CD4-positive, alpha-beta T cell (primary cell): ENCODE measurements at regions not wholly inside any gene's neighbourhood (a gene's known extent, or its start where the extent isn't known, plus 50 kb on each side); places are given as distances from the start of the nearest gene placed in this dataset.

Experiments
- ATAC-seq: fragments of 200-7000 bp; cut with Tn5 transposase; one replicate; pipeline ENCODE4 v1.10.0; 2022; ENCODE audit warnings: mild to moderate bottlenecking; ENCODE audit not compliant: poor library complexity
- CTCF ChIA-PET: fragments of 350-600 bp; sonication (Branson Sonifier 250); formaldehyde crosslinking; loops from one replicate; lab custom pipeline; 2021; ENCODE audit warnings: antibody characterized with exemption, inconsistent platforms; lab: Charles Lee
- POLR2A ChIA-PET: fragments of 350-600 bp; sonication (Branson Sonifier 250); formaldehyde crosslinking; loops from one replicate; lab custom pipeline; 2021; ENCODE audit warnings: antibody characterized with exemption, inconsistent platforms; lab: Charles Lee
- DNase-seq, 14 experiments: peaks; one replicate each; pipeline ENCODE4 v3.0.0-alpha.2; 2013 to 2020; ENCODE audit warnings: mixed read lengths in 2 of 14
- H3K27ac ChIP-seq, 2 donors: one replicate each; pipeline versions ENCODE4 v1.5.1 to v1.7.0; 2013; ENCODE audit warnings: low read length in 2 of 2, low read depth in 1 of 2, mild to moderate bottlenecking in 1 of 2
- H3K27me3 ChIP-seq, 2 experiments: 1 replicate in 1 of 2; 2 replicates in 1 of 2; pipeline versions ENCODE4 v1.6.1 to v1.7.0; 2013; ENCODE audit warnings: low read length in 2 of 2, control low read depth in 1 of 2, mild to moderate bottlenecking in 1 of 2, moderate library complexity in 1 of 2; ENCODE audit not compliant: insufficient read depth in 2 of 2, control insufficient read depth in 1 of 2
- H3K36me3 ChIP-seq: one replicate; pipeline ENCODE4 v1.6.1; 2013; ENCODE audit warnings: low read length, control low read depth; ENCODE audit not compliant: insufficient read depth
- H3K4me1 ChIP-seq: one replicate; pipeline ENCODE4 v1.6.1; 2013; ENCODE audit warnings: low read length, control low read depth; ENCODE audit not compliant: insufficient read depth
- H3K4me3 ChIP-seq: one replicate; pipeline ENCODE4 v1.5.1; 2013; ENCODE audit warnings: mild to moderate bottlenecking, low read length, moderate library complexity
- H3K9me3 ChIP-seq, 2 experiments: 1 replicate in 1 of 2; 2 replicates in 1 of 2; pipeline versions ENCODE4 v1.6.1 to v1.7.0; 2013; ENCODE audit warnings: low read length in 2 of 2, mild to moderate bottlenecking in 2 of 2, control low read depth in 1 of 2, moderate library complexity in 1 of 2; ENCODE audit not compliant: control insufficient read depth in 1 of 2, insufficient read depth in 1 of 2
- H3K27ac Mint-ChIP-seq: one replicate; pipeline ENCODE4 v1.8.0; 2020; ENCODE audit warnings: mixed read lengths
- H3K27me3 Mint-ChIP-seq: one replicate; pipeline ENCODE4 v1.8.0; 2021; ENCODE audit warnings: mixed read lengths
- H3K36me3 Mint-ChIP-seq: one replicate; pipeline ENCODE4 v1.8.0; 2021; ENCODE audit warnings: low read depth, mixed read lengths
- H3K4me1 Mint-ChIP-seq: one replicate; pipeline ENCODE4 v1.8.0; 2021; ENCODE audit warnings: low read depth, mixed read lengths
- H3K4me3 Mint-ChIP-seq: one replicate; pipeline ENCODE4 v1.8.0; 2020; ENCODE audit warnings: mild to moderate bottlenecking, mixed read lengths
- H3K9me3 Mint-ChIP-seq: one replicate; pipeline ENCODE4 v1.8.0; 2020; ENCODE audit warnings: mixed read lengths
- CTCF ChIP-seq: fragments of 200-600 bp; IDR thresholded peaks from one replicate; pipeline ENCODE4 v1.8.0; 2022; ENCODE audit warnings: antibody characterized with exemption, mild to moderate bottlenecking
- intact Hi-C, 2 experiments: fragments of 100-400 bp; cut with DNase I in 1 of 2; cut with micrococcal nuclease in 1 of 2; formaldehyde crosslinking; loops; one replicate each; pipeline versions ENCODE4 v1.15.1 to v1.9.0; 2023 to 2025; cut with DNase I, micrococcal nuclease

- H3K4me3 Mint-ChIP-seq = no peak overlapping the region
- Histone ChIP-seq H3K4me1 (peaks cover 4% of the 10 kb centered on the region), H3K9me3 (peaks cover 0 to 11% of the 10 kb centered on the region in 2 experiments), H3K27ac (no peak overlapping the region), H3K36me3 (no peaks in the 10 kb centered on the region), H3K27me3 (peaks cover 0 to 3% of the 10 kb centered on the region in 2 experiments), H3K4me3 (no peak overlapping the region)
- no peak overlapping the region for H3K27ac Mint-ChIP-seq
- peaks cover 6% of the 10 kb centered on the region for H3K4me1 Mint-ChIP-seq
- ATAC-seq (no peak), DNase-seq (no peak)
- intact Hi-C loops = no loop called here
- H3K27me3 Mint-ChIP-seq = no peaks in the 10 kb centered on the region
- H3K36me3 Mint-ChIP-seq = no peaks in the 10 kb centered on the region
- H3K9me3 Mint-ChIP-seq = no peaks in the 10 kb centered on the region
- CTCF ChIA-PET = no interaction called here
- no peak for TF ChIP-seq CTCF
- POLR2A ChIA-PET = no interaction called here
These were observed 85.8 kb downstream of the POU3F3 start for GRCh38 chr2:104939570-104940217.

- Mint-ChIP-seq H3K4me1 (no peaks in the 10 kb centered on the region), H3K27ac (no peak overlapping the region), H3K36me3 (no peaks in the 10 kb centered on the region), H3K4me3 (no peak overlapping the region), H3K27me3 (peaks cover 26% of the 10 kb centered on the region), H3K9me3 (no peaks in the 10 kb centered on the region)
- Histone ChIP-seq H3K4me1 (no peaks in the 10 kb centered on the region), H3K9me3 (peaks cover 0 to 4% of the 10 kb centered on the region in 2 experiments), H3K4me3 (no peak overlapping the region), H3K27me3 (peaks cover 3 to 12% of the 10 kb centered on the region in 2 experiments), H3K27ac (no peak overlapping the region), H3K36me3 (no peaks in the 10 kb centered on the region)
- DNase-seq = no peak
- ChIA-PET CTCF (no interaction called here), POLR2A (no interaction called here)
- intact Hi-C loops = no loop called here
- ATAC-seq = no peak
- no peak for TF ChIP-seq CTCF
These were observed 90.6 kb downstream of the POU3F3 start for GRCh38 chr2:104944495-104944894.

- TF ChIP-seq CTCF = no peak
- no peak overlapping the region for H3K27ac Mint-ChIP-seq
- H3K27me3 Mint-ChIP-seq = peaks cover 26% of the 10 kb centered on the region
- H3K9me3 Mint-ChIP-seq = no peaks in the 10 kb centered on the region
- H3K36me3 Mint-ChIP-seq = no peaks in the 10 kb centered on the region
- H3K4me1 ChIP-seq = no peaks in the 10 kb centered on the region
- CTCF ChIA-PET = no interaction called here
- POLR2A ChIA-PET = interaction anchor here (0.6 kb wide), 1 partner anchor 17 kb away, joined by 3 read pairs; no protein-coding TSS in a partner anchor
- H3K4me1 Mint-ChIP-seq = no peaks in the 10 kb centered on the region
- no peak for ATAC-seq
- no peak overlapping the region for H3K27ac ChIP-seq
- H3K36me3 ChIP-seq = no peaks in the 10 kb centered on the region
- no peak for DNase-seq
- no peaks in the 10 kb centered on the region for H3K9me3 ChIP-seq
- peaks cover 3 to 12% of the 10 kb centered on the region in 2 experiments for H3K27me3 ChIP-seq
- intact Hi-C loops = no loop called here
- no peak overlapping the region for H3K4me3 ChIP-seq
- no peak overlapping the region for H3K4me3 Mint-ChIP-seq
These were observed 91.2 kb downstream of the POU3F3 start for GRCh38 chr2:104945121-104945520.
